ENCODE measurements at regions not wholly inside any gene's neighbourhood (a gene's known extent, or its start where the extent isn't known, plus 50 kb on each side); places are given as distances from the start of the nearest gene placed in this dataset.

GRCh38 chr6:48764286-48765044 is 653.5 kb upstream of the PTCHD4 start:
- TF ChIP-seq EZH2 (IDR thresholded peaks at IDR 0.05; ENCODE audit: borderline replicate concordance, low read length) (no peak), CTCF (conservative IDR thresholded peaks at IDR 0.05 in 1 of 2, IDR thresholded peaks at IDR 0.05 in 1 of 2; ENCODE audit: extremely low read depth in 1 of 2, insufficient read depth in 1 of 2, low read depth in 1 of 2, low read length in 2 of 2) (no peak)

Data from mammary epithelial cell (primary cell).